22Rv1 (cell line): ENCODE measurements at regions not wholly inside any gene's neighbourhood (a gene's known extent, or its start where the extent isn't known, plus 50 kb on each side); places are given as distances from the start of the nearest gene placed in this dataset.

Experiments used
- H3K27ac ChIP-seq: fragments of 450-650 bp; 2 replicates; pipeline ENCODE4 v1.5.1; 2017
- ZFX ChIP-seq: fragments of 450-650 bp; IDR thresholded peaks from 2 replicates; pipeline ENCODE4 v1.6.1; 2017; ENCODE audit warnings: antibody characterized with exemption, borderline replicate concordance
- TF ChIP-seq, protein P1 (sequence below): fragments of 450-650 bp; IDR thresholded peaks from 2 replicates; pipeline ENCODE4 v1.5.1; 2017; ENCODE audit warnings: mild to moderate bottlenecking

DNA sequence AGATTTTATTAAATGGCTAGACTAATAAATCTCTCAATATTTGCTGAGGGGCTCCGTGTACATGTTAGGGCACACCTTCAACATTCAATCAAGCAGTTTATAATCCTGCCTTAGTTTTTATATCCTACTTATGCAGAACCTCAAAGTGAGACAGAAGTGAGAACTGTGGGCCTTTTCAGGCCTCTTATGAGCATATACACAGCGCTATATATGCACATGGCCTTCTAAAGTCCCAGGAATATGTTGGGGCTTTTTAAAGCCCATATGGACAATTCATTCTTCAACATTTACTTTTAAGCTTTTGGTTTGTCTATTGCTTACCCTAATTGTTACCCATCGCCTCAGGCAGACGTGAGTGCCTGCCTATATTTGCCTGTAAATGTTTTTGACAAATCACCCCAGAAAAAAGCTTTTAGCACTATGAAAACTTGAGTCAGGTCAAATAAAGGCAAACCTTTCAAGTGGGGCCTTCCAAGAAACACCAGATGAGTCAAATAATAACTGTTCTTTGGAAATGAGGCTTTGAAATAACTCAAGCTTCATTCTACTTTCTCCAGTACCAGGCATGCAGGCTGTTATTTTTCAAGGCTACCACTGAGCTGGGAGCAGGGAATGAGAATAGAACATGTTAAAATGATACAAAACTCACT is 58.2 kb downstream of the ESM1 start:
- TF ChIP-seq, protein P1, sequence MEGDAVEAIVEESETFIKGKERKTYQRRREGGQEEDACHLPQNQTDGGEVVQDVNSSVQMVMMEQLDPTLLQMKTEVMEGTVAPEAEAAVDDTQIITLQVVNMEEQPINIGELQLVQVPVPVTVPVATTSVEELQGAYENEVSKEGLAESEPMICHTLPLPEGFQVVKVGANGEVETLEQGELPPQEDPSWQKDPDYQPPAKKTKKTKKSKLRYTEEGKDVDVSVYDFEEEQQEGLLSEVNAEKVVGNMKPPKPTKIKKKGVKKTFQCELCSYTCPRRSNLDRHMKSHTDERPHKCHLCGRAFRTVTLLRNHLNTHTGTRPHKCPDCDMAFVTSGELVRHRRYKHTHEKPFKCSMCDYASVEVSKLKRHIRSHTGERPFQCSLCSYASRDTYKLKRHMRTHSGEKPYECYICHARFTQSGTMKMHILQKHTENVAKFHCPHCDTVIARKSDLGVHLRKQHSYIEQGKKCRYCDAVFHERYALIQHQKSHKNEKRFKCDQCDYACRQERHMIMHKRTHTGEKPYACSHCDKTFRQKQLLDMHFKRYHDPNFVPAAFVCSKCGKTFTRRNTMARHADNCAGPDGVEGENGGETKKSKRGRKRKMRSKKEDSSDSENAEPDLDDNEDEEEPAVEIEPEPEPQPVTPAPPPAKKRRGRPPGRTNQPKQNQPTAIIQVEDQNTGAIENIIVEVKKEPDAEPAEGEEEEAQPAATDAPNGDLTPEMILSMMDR = no peak
- no peak for TF ChIP-seq ZFX
- no peak overlapping the region for H3K27ac ChIP-seq

DNA sequence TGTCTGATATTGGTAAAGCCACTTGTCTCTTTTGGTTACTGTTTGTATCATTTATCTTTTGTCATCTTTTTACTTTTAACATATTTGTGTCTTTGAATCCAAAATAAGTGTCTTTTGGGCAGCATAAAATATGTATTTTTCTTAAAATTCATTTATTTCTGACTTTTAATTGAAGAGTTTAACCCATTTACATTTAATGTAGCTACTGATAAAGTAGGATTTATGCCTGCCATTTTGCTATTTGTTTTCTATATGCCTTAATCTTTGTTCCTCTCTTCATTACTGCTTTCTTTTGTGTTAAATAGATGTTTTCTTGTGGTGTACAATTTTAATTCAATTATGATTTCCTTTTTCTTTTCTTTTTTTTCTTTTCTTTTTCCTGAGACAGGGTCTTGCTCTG is 60.9 kb downstream of the ESM1 start:
- no peak overlapping the region for H3K27ac ChIP-seq
- no peak for TF ChIP-seq ZFX
- TF ChIP-seq, protein P1 = no peak

DNA sequence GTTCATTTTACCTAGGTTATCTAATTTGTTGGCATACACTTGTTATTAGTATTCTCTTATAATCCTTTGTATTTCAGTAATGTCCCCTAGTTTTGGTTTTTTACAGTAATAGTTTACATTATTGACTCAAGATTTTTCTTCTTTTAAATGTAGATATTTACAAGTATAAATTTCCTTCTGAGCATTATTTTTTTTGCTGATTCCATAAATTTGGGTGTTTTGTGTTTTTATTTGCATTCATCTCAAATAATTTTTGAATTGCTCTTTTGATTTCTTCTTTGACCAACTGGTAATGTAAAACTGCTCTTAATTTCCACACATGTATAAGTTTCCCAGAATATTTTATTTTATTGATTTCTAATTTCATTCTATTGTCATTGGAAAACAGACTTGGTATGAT is 68.1 kb downstream of the ESM1 start:
- no peak overlapping the region for H3K27ac ChIP-seq
- TF ChIP-seq, protein P1 = no peak
- no peak for TF ChIP-seq ZFX

DNA sequence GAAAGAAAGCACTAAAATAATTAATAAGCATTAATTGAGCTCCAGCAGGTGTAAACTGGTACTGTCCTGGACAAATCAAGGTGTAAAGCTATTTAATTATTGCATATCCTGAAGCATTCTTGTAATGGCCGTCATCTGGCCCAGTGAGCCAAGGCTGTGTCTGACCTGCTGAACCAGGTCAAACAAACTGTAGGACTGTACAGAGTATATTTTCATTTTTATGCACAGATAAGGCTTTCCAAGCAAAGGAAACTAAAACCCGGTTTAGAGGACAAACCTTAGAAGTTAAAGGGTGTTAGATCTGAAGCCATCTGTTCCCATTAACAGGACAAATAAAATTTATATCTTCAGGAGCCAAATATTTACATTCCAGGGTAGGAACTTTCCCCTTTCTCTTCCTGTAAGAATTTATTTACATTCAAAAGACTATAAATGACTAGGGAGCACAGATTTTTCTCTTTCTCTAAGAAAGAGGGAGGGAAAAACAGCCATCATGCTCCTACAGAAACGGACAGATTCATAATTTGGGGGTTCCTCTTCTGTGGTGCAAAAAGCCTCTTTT is 69.8 kb downstream of the ESM1 start:
- no peak overlapping the region for H3K27ac ChIP-seq
- TF ChIP-seq ZFX = no peak
- TF ChIP-seq, protein P1 = no peak

DNA sequence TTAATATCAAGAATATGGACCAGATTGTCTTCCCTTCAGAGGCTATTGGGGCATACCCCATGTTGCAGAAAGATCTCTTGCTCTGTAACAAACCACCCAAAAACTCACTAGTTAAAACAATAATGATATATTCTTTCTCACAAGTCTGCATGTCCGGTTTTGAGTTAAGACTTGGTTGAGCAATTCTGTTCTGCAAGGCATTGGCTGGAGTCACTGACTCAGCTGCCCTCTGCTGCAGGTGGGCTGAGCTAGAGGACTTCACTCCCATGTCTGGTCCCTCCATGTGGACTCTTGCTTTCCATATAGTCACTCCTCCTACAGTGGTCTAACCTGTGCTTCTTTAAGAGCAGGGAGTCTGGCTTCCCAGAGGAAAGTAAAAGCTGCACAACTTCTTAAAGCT is 73.4 kb downstream of the ESM1 start:
- no peak overlapping the region for H3K27ac ChIP-seq
- TF ChIP-seq, protein P1 = no peak
- no peak for TF ChIP-seq ZFX

DNA sequence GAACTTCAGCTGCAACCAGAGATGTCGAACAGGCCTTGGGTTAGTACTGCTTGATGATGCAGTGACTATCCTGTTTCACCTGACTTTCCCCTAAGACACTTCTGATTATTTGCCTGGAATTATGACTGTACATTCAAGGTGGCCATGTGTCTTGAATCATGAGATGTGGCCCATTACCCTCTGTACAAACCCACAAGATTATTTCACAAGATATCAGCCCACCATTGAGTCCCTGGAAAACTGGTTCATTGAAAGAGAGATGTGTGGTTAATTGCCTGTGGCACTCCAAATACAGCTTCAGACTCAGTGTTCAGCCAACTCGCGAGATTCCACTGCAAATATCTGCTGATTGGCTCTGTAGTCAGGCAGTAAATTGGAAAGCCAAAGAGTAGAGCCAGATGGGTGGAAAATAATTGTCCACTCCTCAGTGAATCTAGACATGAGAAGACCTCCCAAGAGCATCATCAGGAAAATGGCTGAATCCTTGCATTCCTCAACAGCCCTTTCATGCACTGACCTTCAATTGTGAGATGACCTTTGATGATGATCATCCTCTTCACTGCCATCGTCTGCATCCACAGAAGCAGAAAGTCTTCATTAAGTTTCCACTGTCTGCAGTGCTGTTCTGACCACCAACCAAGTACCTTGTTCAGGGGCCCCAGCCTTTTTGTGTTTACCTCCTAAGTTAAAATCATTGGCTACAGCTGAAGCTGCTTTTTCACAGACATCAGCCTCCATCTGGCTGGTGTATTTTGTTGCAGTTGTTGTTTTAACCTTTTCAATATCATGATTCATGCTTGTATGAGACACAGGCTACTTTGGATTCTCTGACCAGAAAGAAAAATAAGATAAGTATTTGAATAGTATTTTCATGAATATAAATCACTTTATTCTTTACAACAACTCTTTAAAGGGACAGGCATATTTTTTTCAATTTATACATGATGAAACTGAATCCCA is 75.2 kb downstream of the ESM1 start:
- TF ChIP-seq ZFX = no peak
- TF ChIP-seq, protein P1 = no peak
- H3K27ac ChIP-seq = no peak overlapping the region
